ENCODE measurements at regions not wholly inside any gene's neighbourhood (a gene's known extent, or its start where the extent isn't known, plus 50 kb on each side); places are given as distances from the start of the nearest gene placed in this dataset.

DNA sequence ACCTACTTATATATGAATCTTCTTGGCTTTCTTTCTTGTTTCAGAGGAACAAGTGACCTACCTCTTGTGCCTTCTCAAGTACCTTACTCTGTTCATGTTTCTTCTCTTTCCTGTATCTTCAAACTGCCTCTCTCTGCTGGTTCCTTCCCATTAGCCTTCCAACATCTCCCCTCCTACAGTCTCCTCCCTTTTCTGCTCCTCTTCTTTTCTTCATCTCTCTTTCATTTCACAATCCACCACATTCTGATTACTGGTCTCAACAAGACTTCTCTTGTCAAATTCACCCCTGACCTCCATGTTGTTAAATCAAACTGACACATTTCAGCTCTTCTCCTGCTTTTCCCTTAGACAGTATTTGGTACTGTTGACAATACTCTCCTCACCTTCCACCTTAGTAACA, 95.6 kb downstream of the BRMS1L start:
- ATAC-seq (no peak), DNase-seq (no peak)
- H3K9me3 ChIP-seq: peaks cover 0 to 6% (median 0%) of the 10 kb centered on the region in 11 donors
- H3K27ac ChIP-seq: no peak overlapping the region
- no peak overlapping the region for H3K4me3 ChIP-seq
- TF ChIP-seq, protein P1, sequence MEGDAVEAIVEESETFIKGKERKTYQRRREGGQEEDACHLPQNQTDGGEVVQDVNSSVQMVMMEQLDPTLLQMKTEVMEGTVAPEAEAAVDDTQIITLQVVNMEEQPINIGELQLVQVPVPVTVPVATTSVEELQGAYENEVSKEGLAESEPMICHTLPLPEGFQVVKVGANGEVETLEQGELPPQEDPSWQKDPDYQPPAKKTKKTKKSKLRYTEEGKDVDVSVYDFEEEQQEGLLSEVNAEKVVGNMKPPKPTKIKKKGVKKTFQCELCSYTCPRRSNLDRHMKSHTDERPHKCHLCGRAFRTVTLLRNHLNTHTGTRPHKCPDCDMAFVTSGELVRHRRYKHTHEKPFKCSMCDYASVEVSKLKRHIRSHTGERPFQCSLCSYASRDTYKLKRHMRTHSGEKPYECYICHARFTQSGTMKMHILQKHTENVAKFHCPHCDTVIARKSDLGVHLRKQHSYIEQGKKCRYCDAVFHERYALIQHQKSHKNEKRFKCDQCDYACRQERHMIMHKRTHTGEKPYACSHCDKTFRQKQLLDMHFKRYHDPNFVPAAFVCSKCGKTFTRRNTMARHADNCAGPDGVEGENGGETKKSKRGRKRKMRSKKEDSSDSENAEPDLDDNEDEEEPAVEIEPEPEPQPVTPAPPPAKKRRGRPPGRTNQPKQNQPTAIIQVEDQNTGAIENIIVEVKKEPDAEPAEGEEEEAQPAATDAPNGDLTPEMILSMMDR (IDR thresholded peaks at IDR 0.05): no peak
- no peaks in the 10 kb centered on the region for H3K36me3 ChIP-seq
- H3K4me1 ChIP-seq: no peaks in the 10 kb centered on the region
- H3K27me3 ChIP-seq: no peaks in the 10 kb centered on the region
- intact Hi-C loops (cut with DNase I): no loop called here
